Activated CD8-positive, alpha-beta memory T cell treated with anti-CD3 and anti-CD28 coated beads for 4 hours (primary cell): ENCODE measurements at regions not wholly inside any gene's neighbourhood (a gene's known extent, or its start where the extent isn't known, plus 50 kb on each side); places are given as distances from the start of the nearest gene placed in this dataset.

Experiments
- DNase-seq, 2 donors: peaks; one replicate each; pipeline ENCODE4 v3.0.0-alpha.2; 2020; ENCODE audit warnings: low read depth in 2 of 2

DNA sequence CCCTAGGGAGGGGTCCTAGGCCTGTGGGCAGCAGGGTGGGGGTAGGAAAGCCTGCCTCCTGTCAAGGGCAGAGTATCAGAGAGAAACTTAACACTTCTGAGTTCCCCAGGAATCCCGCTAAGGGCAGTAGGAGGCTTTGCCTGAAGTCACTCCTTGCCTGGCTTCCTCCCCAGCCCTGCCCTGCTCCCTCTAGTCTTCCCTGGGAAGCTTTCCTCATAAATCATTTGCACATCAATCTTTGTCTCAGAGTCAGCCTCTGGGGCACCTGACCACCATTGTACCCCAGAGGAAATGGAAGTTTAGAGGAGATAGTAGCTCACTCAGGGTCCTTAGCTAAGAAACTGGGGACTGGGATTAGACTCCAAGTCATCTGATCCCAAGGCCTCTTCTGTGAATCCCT is 129.4 kb upstream of the TLE3 start:
- DNase-seq = no peak

DNA sequence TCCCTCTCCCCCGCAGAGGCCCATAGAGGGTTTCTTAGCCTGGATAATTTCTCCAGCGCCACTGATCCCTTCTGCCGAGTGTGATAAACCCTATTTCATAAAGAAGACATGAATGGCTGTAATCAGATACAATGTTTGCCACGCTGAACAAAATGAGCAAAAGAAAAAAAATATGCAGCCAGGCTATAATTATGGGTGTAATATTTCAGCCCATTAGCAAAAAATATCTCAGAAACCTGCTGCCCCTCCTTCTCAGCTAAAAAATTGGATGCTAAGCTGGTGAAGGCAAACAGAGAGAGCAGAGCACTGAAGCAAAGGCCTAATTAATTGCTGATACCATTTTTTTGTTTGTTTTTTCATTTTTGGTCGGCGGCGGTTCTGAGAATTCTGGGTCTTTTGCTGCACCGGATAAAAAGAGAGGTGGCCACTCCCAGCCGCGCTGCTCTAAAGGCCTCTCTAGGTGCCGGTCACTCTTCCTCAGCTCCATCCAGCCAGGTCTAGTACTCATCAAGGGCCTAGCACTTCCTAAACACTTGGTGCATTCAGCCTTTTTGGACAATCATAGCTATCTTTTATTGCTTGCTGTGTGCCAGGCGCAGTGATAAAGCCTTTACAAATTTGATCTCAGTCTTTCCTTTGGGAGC is 128.7 kb upstream of the TLE3 start:
- no peak for DNase-seq

DNA sequence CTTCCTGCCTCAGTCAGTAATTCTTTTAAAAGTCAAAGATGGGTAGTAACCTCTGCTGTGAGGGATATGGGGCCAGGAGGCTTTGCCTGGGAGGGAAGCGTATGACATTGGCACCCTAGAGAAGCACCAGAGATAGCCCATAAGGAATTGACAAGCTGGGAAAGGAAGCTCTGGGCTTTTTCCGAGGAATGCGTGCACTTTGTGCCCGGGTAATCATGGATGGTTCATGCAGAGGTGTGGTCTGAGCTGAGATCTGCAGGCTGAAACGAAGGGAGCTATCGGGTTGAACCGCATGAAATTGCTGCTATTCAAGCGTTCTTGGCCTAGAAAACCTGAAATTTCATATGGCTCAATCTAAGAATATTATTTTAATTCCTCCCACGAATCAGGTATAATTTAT is 127.7 kb upstream of the TLE3 start:
- no peak for DNase-seq

DNA sequence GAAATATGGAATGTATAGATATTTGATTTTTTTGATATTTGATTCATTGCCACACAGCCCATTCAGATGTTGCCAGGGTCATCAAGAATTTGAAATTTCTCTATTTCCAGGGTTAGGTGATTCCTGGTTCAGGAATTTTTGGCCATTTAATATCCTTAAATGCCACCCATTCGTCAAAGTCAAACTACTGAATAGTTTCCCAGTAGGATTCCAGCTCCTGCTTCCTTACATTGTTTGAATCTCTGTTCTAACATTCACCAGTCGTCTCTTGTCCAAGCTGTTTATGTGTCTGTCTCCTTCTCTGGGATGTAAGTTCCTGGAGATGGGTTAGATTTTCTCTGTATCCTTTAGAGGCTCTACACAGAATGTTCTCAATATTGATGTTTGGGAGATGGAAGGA is 124.9 kb upstream of the TLE3 start:
- DNase-seq = no peak

DNA sequence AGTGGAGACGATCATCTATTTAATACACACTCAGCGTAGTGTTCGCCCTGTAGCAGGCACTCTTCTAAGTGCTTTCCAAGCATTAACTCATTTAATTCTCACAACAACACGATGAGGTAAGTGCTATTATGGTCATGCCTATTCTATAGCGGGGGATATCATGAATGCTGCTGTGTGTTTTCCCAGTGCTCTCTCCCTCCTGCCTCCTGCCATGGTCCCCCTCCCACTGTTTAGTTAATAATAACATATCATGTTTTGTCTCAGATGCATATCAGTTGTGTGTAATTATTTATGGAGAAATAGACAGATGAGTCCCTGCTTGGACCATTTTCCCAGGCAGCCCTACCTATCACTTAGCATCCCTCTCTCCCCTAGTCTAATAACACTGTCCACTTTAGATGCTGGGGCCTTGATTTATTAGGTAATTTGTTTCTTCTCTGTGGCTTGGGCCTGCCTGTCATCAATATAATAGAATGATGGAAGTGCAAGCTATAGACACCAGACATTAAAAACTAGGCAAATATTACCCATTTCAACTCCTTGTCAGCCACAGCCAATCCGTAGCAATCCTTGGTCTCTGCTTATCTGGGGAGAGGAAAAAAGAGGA is 122.9 kb upstream of the TLE3 start:
- no peak for DNase-seq

DNA sequence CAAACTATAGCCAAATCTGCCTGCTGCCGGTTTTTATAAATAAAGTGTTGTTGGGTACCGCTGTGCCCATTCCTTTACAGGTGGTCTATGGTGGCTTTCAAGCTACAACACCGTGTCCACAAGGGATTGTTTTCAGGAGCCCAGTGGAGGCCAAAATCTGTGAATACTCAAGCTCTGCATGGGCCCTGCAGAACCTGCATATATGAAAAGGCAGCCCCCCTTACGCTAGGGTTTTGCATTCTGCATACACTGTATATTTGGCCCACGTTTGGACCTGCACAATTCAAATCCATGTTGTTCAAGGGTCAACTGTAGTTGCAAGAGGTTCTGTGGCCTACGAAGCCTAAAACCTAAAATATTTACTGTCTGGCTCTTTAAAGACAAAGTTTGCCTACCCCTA is 122.2 kb upstream of the TLE3 start:
- no peak for DNase-seq

DNA sequence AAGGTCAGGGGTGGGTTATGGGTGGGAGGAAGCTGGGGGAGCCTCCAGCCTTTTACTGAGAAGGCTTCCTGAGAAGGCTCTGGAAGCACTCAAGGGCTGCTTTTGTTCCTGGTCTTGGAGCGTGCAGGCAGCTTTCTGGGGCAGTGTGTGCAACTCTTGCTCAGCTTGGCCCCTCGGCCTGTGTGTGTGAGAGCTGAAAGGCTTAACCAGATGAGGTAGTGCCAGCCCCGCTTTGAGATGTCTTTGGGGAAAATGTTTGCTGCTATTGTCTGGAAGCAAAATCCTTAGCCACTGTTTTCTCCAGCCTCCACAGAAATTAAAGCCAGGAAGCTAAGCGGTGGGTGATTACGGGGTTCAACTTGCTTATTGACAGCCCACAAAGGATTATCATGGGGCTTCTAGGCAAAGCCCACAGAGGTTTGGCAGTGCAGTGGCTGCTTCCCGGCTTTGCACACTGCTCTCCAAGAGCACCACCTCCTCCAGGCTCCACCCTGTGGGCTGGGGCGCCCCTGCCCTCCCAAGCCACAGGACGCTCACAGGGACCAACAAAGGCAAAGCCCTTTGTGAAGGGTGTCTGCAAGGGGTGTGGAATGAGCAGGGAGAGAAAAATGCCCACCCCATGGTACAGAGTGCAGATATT is 121.7 kb upstream of the TLE3 start:
- no peak for DNase-seq

DNA sequence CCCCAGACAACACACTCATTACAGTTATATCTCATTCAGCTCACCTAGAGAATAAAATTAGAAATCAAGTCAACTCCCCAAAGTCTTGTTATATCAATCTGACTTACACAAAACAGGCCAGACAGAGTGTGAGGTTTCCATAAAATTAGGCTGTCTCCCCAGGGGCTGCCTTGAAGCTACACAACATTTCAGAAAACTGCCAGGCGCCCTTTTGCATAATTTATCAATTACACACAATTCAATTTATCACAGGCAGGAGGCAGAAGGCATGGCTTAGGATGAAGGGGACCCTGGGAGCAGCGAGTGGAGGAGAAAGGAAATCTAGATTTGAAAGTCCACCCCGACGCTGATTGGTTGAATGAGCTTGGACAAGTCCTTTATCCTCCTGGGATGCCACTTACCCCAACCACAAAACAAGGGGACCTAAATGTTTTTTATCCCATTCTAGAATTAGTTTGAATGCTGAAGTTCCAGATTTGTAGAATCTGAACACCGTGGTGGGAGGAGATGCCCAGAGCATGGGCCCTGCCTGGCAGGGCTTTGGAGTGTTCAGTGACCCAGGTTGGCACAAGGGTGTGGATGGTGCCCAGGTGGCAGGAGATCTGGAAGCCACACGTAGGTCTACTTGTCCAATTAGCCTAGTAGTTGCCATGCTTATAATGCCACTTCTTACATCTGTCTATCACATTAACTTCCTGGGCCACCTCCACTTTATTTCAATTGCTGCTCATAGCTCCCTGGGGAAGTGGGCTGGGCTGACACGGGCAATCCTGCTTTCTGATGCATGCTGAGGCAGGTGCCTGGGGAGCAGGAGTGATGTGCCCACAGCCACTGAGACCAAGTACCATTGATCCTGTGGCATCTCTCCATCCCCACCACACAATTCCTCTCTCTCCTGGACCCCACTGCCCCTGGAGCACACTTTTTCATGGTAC is 119.8 kb upstream of the TLE3 start:
- no peak for DNase-seq

DNA sequence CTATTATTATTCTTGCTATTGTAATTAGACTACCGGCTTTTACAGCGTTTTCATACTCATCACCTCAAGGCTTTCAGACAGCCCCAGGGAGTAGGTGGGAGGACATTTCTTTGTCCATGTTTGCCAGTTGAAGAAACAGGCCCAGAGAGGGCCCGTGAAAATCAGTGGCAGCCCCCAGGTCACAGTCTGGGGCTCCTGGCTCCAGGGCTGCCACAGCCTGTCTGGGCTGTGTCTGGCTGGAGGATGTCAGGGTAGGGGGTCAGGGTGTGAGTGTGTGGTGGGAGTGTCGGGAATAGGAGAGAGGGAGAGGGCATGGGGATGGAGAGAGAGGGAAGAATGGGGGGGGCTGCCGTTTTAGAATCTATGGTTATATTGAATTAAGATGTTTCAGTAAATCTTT is 118.2 kb upstream of the TLE3 start:
- DNase-seq = no peak

DNA sequence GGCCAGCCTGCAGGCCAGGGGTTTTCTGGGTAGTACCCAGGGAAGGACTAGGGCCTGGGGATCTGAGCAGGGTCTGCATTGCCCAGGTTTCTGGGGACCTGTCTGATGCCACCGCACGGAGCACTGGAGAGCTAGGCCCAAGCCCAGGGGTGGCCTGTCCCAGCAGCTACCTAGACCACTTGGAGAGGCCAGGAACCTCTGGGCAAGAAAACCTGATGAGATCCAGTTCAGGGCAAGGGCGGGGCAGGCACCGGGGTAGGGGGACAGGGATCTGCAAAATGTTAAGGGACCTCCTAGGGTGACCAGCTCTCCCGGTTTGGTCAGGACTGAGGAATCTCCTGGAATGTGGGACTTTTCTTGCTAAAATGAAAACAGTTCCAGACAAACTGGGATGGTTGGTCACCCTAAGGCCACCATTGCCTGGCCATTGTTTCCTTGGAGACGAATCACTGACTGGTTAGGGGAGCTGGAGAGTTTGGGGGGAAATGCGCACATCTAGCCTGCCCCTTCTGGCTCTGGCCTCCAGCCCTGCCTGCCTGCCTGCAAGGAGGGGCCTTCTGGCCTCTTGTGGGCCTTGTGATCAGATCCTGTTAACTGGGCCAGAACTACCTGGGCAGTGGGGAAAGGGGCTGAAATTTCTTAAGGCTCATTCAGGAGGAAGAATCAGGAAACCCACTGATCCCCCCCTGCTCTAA is 117.4 kb upstream of the TLE3 start:
- no peak for DNase-seq

DNA sequence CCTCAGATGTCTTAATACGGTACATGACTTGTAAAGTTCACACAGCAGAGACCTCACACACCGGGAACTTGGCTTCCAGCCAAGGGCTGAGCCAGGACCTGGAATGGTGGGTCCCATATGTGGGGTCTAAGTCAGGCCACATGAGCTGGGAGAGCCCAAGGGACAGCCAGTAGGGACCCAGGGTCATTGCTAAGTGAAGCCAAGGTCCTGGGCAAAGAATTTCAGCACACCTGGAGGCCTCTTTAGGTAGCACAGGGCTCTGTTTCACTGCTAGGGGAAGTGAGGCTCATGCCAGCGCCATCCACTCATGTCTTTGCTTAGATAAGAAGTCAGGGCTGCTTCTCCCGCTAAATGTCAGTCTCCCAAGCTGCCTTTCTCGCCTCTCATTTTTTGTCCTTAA is 116.6 kb upstream of the TLE3 start:
- DNase-seq = no peak

DNA sequence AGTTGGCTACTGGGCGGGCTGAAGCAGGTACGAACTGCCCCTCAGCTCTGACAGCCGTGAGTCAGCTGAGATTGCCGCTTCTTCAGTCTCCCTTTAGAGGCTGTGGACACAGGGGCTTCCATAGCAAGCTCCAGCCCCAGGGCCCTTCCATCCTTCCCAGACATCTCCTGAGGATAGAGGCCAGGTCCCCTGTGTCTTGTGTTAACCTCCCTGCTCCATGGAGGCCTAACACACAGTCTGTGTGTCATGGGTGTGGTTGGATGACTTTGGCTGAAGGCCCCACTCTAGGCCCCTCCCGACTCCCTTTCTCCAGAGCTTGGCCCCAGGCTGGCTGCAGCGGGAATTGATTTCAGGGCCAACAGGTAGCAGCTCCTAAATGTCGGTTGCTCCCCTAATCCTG is 116.1 kb upstream of the TLE3 start:
- DNase-seq = no peak

DNA sequence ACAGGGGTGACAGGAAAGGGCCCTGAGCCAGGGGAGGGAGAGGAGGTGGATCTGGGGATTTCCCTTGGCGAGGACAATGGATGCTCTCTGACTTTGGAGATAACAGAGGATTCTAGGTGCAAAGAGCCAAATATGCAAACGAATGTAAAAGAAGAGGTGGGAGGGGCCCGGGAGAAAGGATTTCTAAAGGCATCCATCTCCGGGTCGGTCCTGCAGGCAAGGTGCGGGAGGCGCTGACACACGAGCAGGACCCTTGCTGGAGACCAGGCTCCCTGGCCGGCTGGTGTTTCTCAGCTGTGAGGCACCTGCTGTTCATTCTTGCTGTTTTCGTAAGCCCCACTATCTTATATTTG is 115.2 kb upstream of the TLE3 start:
- DNase-seq = no peak

DNA sequence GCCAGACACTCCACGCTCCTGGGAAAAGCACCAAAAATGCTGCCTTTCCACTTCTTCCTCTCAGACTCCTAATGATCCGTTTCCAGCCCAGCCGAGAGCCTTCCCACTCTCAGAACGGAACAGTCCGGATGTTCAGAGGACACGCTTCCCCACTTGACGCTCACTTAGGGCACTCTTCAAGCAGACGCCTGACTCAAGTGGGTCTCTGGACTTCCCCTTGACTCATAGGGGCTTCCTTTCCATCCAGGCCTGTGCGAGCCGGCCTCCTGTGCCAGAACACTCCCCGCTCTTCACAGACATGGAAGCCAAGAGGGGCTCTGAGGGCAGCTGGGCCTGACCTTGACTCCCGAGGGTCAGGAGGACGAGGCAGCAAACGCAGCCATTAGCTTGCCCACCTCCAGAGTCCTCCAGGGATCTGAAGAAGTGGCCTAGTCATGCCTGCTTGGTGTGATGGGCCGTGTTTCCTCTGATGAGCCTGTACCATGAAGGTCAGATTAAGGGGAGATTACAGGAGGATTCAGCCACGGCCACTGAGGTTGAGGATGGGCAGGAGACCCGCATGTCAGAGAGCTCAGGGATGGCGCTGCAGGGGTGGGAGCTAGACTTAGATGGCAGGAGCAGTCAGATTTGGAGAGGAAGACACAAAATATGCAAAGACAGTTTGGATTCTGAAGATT is 114.7 kb upstream of the TLE3 start:
- DNase-seq = no peak

DNA sequence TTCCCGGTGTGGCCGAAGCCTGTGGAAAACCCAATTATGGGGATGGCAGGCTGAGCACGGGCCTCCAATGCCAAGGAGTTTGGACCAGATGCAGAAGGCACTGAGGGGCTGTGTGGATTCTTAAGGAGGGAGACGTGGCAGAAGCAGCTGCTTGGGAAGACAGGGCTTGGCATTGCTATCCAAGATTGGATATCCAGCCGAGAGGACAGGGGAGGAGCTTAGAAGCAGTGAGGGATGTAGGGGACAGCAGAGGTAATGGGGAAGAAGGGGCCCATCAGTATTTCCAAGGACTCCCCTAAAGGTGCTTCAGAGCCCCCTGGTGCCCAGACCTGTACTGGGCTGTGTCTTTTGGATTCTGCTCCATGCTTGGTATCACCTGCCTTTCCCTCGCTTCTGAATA is 112.8 kb upstream of the TLE3 start:
- DNase-seq = no peak

DNA sequence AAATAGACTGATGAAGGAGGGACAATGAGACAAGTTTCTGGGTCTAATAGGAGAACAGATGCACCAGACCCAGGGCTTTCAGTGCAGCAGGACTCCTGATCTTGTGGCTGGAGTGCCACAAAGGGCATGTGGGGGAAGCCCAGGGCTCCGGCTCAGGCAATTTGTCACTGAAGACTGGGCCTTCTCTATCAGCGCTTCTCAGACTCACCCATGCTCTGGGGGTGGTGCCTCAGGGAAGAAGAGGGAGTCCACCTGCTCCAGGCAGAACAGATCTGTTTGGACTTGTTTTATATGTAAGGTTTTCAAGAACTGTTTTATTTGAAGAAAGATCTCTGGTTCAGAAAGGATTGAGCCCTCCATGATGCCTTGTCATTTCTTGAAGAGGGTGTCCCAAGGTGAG is 112.4 kb upstream of the TLE3 start:
- DNase-seq = no peak

DNA sequence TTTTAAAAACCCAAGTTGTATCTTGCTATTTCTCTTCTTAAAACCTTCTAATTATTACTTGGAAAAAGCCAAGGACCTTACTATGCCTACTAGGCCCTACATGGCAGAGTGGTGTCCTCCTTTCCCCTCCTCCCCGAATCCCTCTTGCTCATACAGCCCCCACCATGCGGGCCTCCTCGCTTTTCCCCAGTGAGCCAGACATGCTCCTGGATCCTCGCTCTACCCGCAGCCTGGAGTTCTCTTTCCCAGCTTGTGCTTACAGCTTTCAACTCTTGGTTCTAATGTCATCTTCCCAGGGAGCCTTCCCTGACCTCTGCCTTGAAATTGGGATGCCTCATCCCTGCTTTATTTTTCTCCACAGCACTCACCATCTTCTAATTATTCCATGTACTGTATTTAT is 111.8 kb upstream of the TLE3 start:
- no peak for DNase-seq

DNA sequence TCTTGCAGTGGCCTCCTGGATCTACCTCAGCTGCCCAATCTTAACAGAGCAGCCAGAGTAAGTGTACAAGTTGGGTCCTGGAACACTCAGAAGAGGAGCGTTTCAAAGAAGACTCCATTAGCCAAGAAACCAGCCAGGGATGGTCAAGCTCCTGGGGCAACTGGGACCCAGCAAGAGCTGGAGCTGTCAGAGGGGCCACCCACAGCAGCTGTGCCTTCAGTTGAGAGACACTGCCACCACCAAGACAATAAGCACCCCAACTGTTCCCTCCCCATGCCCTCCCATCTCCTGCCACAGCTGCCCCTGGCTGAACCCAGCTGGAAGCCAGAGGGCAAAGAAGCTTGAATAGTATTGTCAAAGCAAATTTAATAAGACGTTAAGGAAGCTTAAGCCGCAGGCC is 110.6 kb upstream of the TLE3 start:
- DNase-seq = no peak

DNA sequence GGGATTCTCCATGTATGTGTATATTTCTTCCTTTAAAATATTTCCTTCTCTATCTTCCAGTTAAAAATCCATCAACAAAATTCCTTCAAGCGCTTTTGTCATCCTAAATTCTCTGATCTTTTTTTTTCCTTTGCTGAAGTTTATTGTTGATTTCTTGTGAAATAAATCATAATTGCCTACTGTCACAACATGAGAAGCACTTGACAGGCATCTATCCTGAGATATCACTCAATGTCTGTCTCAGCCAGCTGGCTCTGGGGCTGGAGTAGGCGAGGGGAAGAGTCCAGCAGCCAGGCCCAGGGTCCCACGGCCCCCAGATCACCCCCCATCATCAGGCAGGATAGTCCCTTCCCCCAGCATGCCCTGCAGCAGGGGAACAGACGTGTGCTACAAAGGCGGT is 109.0 kb upstream of the TLE3 start:
- DNase-seq = no peak

DNA sequence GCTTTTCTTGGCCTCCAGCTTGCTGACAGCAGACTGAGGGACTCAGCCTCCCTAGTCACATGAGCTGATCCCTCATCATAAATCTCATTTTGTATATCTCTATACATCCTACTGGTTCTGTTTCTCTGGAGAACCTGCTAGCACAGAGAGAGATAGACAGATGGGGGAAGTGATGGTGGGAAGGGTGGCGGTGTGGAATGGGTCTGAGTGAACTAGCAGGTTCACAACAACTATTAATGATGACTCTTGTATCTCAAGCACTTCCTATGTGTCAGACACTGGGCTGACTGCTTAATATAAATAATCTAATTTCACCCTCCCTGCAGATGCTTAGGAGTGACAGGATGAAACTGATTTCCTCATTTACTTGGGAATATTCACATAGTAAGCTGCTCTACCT is 106.9 kb upstream of the TLE3 start:
- no peak for DNase-seq

DNA sequence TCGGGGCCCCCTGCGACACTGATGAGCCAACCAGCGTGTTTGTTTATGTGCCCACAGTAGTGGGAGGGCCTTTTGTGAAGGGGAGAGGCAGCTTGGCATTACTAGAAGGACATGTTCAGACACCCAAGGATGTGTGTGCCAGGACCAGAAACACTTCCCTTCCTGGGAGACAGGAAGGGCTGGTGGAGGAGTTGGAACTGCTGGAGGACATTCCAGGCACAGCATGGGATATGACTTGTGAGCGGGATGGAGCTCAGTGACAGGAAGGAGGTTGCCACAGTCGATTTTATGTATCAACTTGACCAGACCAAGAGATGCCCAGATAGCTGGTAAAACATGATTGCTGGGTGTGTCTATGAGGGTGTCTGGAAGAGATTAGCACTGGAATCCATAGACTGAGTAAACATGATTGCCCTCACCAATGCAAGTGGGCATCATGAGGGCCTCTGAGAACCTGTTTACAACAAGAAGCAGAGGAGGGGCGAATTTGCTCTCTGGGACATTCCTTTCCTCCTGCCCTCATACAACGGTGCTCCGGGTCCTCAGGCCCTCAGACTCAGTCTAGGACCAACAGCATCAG is 106.4 kb upstream of the TLE3 start:
- no peak for DNase-seq
